ENCODE measurements at regions not wholly inside any gene's neighbourhood (a gene's known extent, or its start where the extent isn't known, plus 50 kb on each side); places are given as distances from the start of the nearest gene placed in this dataset.
A peak's percentile ranks its signal among the peaks of the same experiment; 100 is the strongest.

DNA sequence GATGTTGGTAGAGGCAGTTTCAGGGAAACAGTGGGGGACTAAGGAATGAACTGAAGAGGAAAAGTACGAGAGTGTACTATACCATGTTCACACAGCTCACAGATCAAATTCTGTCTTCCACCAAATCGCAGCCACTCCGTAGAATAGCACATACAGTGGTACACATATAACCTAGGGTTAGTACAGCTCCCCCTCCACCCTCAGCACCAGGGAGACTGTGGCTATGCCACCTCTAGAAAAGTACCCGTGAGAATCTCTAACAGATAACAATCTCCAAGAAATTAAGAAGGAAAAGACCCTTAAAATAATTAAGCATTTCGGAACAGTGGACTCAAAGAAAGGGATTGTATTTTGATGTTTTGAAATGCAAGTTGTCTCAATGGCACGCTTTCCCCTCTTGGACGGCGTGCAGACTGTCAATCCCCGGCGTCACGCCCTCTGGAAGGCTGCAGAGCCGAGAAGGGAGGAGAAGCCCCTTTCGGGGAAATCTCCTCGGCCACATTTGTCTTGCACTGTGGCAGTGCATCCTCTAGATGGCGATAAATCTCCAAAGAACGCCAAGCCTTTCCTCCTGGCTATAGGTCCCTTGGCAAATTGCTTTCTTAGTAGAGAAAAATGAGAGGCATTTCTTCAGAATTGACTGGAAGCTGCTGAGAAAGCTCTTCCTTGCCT lies 345.0 kb downstream of the REEP3 start:
- CTCF ChIA-PET = interaction anchor here (0.5 to 1.4 kb wide), 4 partner anchors 10 to 1086 kb away, joined by 3 to 4 read pairs (median 4); no protein-coding TSS in a partner anchor
- POLR2A ChIA-PET = no interaction called here

DNA sequence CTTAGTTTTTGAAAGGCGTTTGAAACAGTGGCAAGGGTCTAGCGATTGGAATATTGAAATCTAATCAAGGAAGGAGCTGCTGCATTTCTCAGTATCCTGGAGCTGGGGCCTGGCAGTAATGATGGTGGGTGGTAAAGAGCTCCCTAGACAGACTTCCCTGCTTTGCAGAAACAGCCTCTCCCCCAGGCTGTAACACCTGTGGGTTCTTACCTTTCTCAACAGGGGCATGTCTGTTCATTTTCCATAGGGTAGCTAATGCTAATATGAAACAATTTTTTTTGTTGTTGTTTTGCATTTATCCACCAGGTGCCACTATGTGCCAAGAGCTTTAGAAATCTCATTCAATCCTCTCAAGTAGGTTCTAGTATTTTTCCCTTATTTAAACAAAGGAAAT lies 345.5 kb downstream of the REEP3 start:
- H3K27me3 Mint-ChIP-seq = peaks cover 27% of the 10 kb centered on the region
- no peak overlapping the region for H3K27ac Mint-ChIP-seq
- DNase-seq = no peak
- no peaks in the 10 kb centered on the region for H3K9me3 Mint-ChIP-seq
- ChIA-PET POLR2A (no interaction called here), CTCF (interaction anchor here (0.6 to 1.4 kb wide), 3 partner anchors 9 to 1087 kb away, joined by 3 to 4 read pairs (median 3); no protein-coding TSS in a partner anchor)
- H3K4me1 Mint-ChIP-seq = peaks cover 10% of the 10 kb centered on the region
- H3K4me3 Mint-ChIP-seq = no peak overlapping the region
- no peaks in the 10 kb centered on the region for H3K36me3 Mint-ChIP-seq (ENCODE audit: low read depth)

More for the DNA sequence above, 345.0 kb downstream of the REEP3 start:
- Mint-ChIP-seq H3K9me3 (no peaks in the 10 kb centered on the region), H3K36me3 (ENCODE audit: low read depth) (no peaks in the 10 kb centered on the region), H3K4me3 (no peak overlapping the region), H3K27me3 (peaks cover 27% of the 10 kb centered on the region), H3K27ac (no peak overlapping the region), H3K4me1 (peaks cover 10% of the 10 kb centered on the region)
- peak; percentile 57 for DNase-seq

GRCh38 chr10:63878428-63878827 lies 357.2 kb downstream of the REEP3 start:
- DNase-seq = no peak
- no peak overlapping the region for H3K4me3 Mint-ChIP-seq
- ChIA-PET POLR2A (no interaction called here), CTCF (interaction anchor here (0.6 kb wide), 1 partner anchor 13 kb away, joined by 4 read pairs; no protein-coding TSS in a partner anchor)
- no peak overlapping the region for H3K27ac Mint-ChIP-seq
- peaks cover 11% of the 10 kb centered on the region for H3K27me3 Mint-ChIP-seq
- no peaks in the 10 kb centered on the region for H3K4me1 Mint-ChIP-seq
- no peaks in the 10 kb centered on the region for H3K36me3 Mint-ChIP-seq (ENCODE audit: low read depth)
- H3K9me3 Mint-ChIP-seq = no peaks in the 10 kb centered on the region

- H3K4me3 Mint-ChIP-seq = no peak overlapping the region
- no peak for DNase-seq
- H3K27me3 Mint-ChIP-seq = peaks cover 2% of the 10 kb centered on the region
- ChIA-PET CTCF (no interaction called here), POLR2A (no interaction called here)
- H3K4me1 Mint-ChIP-seq = no peaks in the 10 kb centered on the region
- H3K27ac Mint-ChIP-seq = no peak overlapping the region
- no peaks in the 10 kb centered on the region for H3K36me3 Mint-ChIP-seq (ENCODE audit: low read depth)
- H3K9me3 Mint-ChIP-seq = no peaks in the 10 kb centered on the region
Measured at GRCh38 chr10:63883861-63884260, 362.7 kb downstream of the REEP3 start.

GRCh38 chr10:63884426-63884825 lies 363.2 kb downstream of the REEP3 start:
- H3K9me3 Mint-ChIP-seq = no peaks in the 10 kb centered on the region
- H3K4me3 Mint-ChIP-seq = no peak overlapping the region
- H3K4me1 Mint-ChIP-seq = no peaks in the 10 kb centered on the region
- no peak for DNase-seq
- CTCF ChIA-PET = no interaction called here
- H3K27ac Mint-ChIP-seq = no peak overlapping the region
- H3K36me3 Mint-ChIP-seq (ENCODE audit: low read depth) = no peaks in the 10 kb centered on the region
- POLR2A ChIA-PET = no interaction called here
- H3K27me3 Mint-ChIP-seq = peaks cover 2% of the 10 kb centered on the region

DNA sequence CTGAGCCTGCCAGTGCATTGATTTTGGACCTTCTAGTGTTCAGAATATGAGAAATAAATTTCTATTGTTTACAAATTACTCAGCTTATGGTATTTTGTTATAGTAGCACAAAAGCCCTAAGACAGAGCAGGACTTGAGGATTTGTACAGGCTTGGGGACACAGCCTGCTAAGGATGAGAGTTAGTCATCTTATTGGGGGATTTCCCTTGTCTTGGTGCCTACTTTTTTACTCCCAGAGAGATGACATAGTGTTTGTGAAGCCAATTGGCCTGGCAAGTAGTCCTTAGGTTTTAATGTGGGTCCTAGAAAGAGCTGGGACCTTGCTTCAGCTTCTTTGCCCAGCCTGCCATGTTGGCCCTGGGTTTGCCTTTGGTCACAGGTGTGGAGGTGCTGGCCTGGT lies 364.0 kb downstream of the REEP3 start:
- Mint-ChIP-seq H3K9me3 (no peaks in the 10 kb centered on the region), H3K36me3 (ENCODE audit: low read depth) (no peaks in the 10 kb centered on the region), H3K27me3 (peaks cover 2% of the 10 kb centered on the region), H3K4me1 (no peaks in the 10 kb centered on the region), H3K27ac (no peak overlapping the region), H3K4me3 (no peak overlapping the region)
- no peak for DNase-seq
- ChIA-PET POLR2A (no interaction called here), CTCF (no interaction called here)

DNA sequence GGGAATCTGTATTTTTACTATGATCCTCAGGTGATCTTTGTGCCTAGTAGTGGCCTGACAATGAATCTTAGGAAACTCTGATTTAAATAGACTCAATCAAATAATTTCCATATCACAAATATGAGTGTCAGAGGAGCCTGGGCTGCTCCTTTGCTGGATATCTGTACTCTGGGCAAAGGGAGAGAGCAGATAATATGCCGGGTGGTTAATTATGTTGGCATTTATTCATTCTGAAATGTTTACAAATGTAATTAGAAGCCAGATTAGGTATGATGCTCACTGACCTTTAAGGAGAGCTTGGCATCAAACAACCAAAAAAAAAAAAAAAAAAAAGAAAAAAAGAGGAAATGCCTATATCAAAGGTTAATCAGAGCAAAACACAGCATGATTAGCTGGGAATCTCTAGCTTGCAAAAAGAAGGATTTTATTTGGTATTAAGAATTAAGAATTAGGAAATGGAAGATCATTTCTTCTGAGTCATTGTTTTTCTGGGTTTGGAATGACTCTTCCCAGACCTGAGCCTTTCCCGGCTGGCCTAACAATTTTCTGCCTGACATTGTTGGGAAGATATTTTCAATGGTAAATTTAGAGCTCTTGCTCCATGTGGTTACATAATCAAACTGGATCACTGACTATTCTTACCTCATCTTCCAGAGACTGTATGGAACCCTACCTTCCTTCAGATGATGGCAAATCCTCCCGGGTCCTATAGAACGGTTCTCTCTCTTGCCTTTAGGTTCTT lies 365.3 kb downstream of the REEP3 start:
- CTCF ChIA-PET = interaction anchor here (0.6 kb wide), 1 partner anchor 11 kb away, joined by 3 read pairs; no protein-coding TSS in a partner anchor
- Mint-ChIP-seq H3K4me1 (no peaks in the 10 kb centered on the region), H3K9me3 (no peaks in the 10 kb centered on the region), H3K36me3 (ENCODE audit: low read depth) (no peaks in the 10 kb centered on the region), H3K4me3 (no peak overlapping the region), H3K27ac (no peak overlapping the region), H3K27me3 (no peaks in the 10 kb centered on the region)
- POLR2A ChIA-PET = no interaction called here
- DNase-seq = no peak

DNA sequence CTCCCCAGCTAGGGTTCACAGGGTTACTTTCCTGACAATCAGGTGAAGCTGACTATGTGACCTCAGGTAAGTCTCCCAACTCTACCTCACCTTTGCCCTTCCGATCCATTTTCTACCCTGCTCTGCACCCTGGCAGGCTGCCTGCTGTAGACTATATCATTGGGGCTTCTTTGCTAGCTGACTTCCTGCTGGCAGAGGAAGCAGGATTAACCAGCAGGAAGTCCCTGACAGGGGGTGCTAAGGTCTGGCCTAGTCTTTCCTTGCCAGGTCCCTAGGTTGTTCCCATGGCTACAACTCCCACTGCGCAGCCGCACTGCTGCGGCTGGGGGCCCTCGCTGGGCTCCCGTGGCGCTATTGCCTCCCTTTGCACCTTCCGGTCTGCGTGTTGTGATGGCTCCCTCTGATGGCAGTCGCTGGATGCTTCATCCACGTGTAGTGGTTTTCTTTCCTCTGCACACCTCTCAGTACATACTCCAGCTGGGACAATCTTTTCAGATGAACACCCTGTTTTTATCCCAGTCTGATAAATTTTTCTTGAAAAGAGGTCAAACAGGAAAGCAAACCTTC lies 365.9 kb downstream of the REEP3 start:
- Mint-ChIP-seq H3K4me1 (no peaks in the 10 kb centered on the region), H3K27ac (no peak overlapping the region), H3K27me3 (no peaks in the 10 kb centered on the region), H3K36me3 (ENCODE audit: low read depth) (no peaks in the 10 kb centered on the region), H3K4me3 (no peak overlapping the region), H3K9me3 (no peaks in the 10 kb centered on the region)
- CTCF ChIA-PET = no interaction called here
- DNase-seq = no peak
- POLR2A ChIA-PET = no interaction called here

GRCh38 chr10:63887600-63888370 lies 366.6 kb downstream of the REEP3 start:
- Mint-ChIP-seq H3K4me3 (no peak overlapping the region), H3K36me3 (ENCODE audit: low read depth) (no peaks in the 10 kb centered on the region), H3K27ac (no peak overlapping the region), H3K9me3 (no peaks in the 10 kb centered on the region), H3K27me3 (peaks cover 1% of the 10 kb centered on the region), H3K4me1 (no peaks in the 10 kb centered on the region)
- DNase-seq = no peak
- CTCF ChIA-PET = no interaction called here
- POLR2A ChIA-PET = no interaction called here

- Mint-ChIP-seq H3K36me3 (ENCODE audit: low read depth) (no peaks in the 10 kb centered on the region), H3K4me3 (no peak overlapping the region), H3K9me3 (no peaks in the 10 kb centered on the region), H3K4me1 (no peaks in the 10 kb centered on the region), H3K27me3 (peaks cover 6% of the 10 kb centered on the region), H3K27ac (no peak overlapping the region)
- ChIA-PET CTCF (no interaction called here), POLR2A (no interaction called here)
- no peak for DNase-seq
Measured at GRCh38 chr10:63889803-63890202, 368.6 kb downstream of the REEP3 start.

- no peak overlapping the region for H3K27ac Mint-ChIP-seq
- ChIA-PET CTCF (no interaction called here), POLR2A (no interaction called here)
- H3K4me3 Mint-ChIP-seq = no peak overlapping the region
- DNase-seq = no peak
- H3K36me3 Mint-ChIP-seq (ENCODE audit: low read depth) = no peaks in the 10 kb centered on the region
- peaks cover 6% of the 10 kb centered on the region for H3K27me3 Mint-ChIP-seq
- no peaks in the 10 kb centered on the region for H3K9me3 Mint-ChIP-seq
- H3K4me1 Mint-ChIP-seq = no peaks in the 10 kb centered on the region
Measured at GRCh38 chr10:63896992-63897391, 375.8 kb downstream of the REEP3 start.

- CTCF ChIA-PET = no interaction called here
Measured at GRCh38 chr10:63899673-63900300, 378.6 kb downstream of the REEP3 start.

DNA sequence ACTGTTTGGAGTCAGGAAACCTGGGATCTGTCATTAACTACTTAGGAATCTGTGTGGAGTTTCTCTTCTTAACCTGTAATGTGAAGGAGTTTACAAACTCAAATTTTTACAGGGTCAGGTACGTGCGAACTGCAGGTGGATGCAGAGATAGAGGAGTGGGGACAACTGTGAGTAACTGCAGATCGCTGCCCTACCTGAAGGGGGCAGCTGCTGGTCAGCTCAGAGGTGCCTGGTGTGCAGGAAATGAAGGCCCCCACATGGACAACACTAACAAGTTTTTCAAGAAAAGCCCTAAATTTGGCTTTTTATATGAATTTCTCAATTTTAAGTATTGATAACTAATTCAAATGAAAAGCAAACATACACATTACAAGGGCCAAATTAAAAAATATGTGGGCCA lies 380.0 kb downstream of the REEP3 start:
- Mint-ChIP-seq H3K27me3 (no peaks in the 10 kb centered on the region), H3K4me3 (no peak overlapping the region), H3K36me3 (ENCODE audit: low read depth) (no peaks in the 10 kb centered on the region), H3K4me1 (no peaks in the 10 kb centered on the region), H3K27ac (no peak overlapping the region), H3K9me3 (no peaks in the 10 kb centered on the region)
- ChIA-PET POLR2A (no interaction called here), CTCF (no interaction called here)
- no peak for DNase-seq

More at GRCh38 chr10:63899673-63900300, 378.6 kb downstream of the REEP3 start:
- H3K9me3 Mint-ChIP-seq = no peaks in the 10 kb centered on the region
- no peak for DNase-seq
- H3K27me3 Mint-ChIP-seq = no peaks in the 10 kb centered on the region
- no peak overlapping the region for H3K4me3 Mint-ChIP-seq
- POLR2A ChIA-PET = no interaction called here
- no peaks in the 10 kb centered on the region for H3K4me1 Mint-ChIP-seq
- no peaks in the 10 kb centered on the region for H3K36me3 Mint-ChIP-seq (ENCODE audit: low read depth)
- H3K27ac Mint-ChIP-seq = no peak overlapping the region
